Hematopoietic multipotent progenitor cell treated with erythropoietin and hydrocortisone succinate and interleukin-3 and kit ligand, for 15 days (in vitro differentiated cells): ENCODE measurements at regions not wholly inside any gene's neighbourhood (a gene's known extent, or its start where the extent isn't known, plus 50 kb on each side); places are given as distances from the start of the nearest gene placed in this dataset.
"Not testable (repeated sequence)": the region's sequence is repeated elsewhere in the genome, so short reads cannot be mapped to it uniquely, and the experiment has no call there.

Experiments
- DNase-seq: peaks from one replicate; pipeline ENCODE4 v3.0.0-alpha.2; 2015; ENCODE audit warnings: low spot score

- no peak for DNase-seq
Observed at GRCh38 chr6:130610303-130610702, 216.9 kb upstream of the SMLR1 start.

GRCh38 chr6:130611366-130611765, 215.8 kb upstream of the SMLR1 start:
- DNase-seq: no peak

GRCh38 chr6:130613176-130613575, 214.0 kb upstream of the SMLR1 start:
- DNase-seq: no peak

- no peak for DNase-seq
Observed at GRCh38 chr6:130615816-130616215, 211.4 kb upstream of the SMLR1 start.

DNA sequence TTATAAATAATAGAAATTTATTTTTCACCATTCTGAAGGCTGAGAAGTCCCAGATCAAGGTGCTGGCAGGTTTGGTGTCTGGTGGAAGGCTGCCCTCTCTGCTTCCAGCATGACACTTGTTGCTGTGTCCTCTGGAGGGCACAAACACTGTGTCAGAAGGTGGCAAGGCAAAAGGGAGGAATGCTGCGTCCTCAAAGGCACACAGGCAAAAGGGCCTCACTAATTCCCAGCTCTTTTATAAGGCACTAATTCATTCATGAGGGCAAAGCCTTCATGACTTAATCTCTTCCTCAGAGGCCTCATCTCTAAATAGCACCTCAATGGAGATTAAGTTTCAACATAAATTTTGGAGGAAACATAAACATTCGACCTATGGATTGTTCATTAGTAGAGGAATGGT, 209.5 kb upstream of the SMLR1 start:
- DNase-seq: no peak

DNA sequence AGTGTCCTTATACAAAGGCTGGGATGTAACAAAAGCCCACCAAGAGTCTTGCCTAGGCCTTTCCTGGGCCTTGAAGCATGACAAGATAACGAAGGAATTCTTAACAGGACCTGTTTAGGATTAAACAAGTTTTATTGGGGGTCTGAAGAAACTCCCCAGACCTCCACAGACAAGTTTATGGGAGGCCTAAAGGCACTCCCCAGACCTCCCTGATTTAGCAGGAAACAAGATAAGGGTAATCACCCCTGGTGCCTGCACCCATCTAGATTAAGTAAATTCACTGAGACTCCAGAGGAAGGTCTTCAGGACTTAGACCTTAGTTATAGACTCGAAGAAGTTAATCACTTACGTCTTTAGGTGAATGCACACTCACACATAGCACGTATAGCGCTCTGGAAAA, 208.4 kb upstream of the SMLR1 start:
- DNase-seq: not testable (repeated sequence)

DNA sequence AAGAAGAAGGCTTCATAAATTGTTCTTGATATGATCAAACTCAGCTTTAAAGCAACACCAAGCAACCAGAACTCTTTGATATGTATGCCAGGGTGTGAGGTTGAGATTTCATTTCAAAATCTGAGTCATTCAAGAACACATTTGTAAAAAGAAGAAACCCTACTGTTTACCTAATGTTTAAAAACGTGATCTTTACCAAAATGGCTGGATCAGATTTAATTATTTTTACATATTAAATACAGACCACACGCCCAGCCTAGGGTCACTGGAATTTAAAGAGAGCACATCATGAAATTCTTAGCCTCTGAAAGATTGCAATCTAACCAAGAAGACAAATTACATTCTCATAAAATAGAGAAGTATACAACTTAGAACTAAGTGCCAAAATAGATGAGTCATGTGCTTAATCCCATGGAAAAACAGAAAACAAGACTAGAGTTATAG, 206.8 kb upstream of the SMLR1 start:
- no peak for DNase-seq

DNA sequence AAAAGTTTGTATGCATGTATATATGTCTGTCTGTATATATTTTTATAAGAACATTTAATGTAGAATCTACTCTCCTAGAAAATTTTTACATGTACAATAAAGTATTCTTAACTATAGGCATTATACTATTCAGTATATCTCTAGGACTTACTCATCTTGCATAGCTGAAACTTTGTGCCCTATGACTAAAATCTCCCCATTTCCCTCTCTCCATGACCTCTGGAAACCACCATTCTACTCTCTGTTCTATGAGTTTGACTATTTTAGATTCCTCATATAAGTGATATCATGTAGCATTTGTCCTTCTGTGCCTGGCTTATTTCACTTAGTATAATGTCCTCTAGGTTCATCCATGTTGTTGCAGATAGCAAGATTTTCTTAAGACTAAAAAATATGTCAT, 205.1 kb upstream of the SMLR1 start:
- DNase-seq: no peak

DNA sequence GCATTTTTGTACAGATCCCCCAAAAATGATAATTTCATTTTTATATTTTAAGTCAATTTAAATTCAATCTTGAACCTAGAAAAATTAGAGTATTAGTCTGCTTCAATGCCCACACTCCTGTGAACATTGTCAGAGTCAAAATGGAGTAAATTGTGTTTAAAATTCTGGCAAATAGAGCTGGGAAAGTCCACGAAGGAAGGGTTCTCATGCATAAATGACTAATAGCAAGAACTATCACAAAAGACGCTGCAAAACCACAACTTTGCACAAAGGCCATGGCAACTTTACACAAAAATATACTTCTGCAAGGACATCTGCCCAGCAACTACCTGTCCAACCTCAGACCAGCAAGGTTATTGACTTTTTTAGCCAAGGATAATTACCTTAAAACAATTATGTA, 203.2 kb upstream of the SMLR1 start:
- no peak for DNase-seq

DNA sequence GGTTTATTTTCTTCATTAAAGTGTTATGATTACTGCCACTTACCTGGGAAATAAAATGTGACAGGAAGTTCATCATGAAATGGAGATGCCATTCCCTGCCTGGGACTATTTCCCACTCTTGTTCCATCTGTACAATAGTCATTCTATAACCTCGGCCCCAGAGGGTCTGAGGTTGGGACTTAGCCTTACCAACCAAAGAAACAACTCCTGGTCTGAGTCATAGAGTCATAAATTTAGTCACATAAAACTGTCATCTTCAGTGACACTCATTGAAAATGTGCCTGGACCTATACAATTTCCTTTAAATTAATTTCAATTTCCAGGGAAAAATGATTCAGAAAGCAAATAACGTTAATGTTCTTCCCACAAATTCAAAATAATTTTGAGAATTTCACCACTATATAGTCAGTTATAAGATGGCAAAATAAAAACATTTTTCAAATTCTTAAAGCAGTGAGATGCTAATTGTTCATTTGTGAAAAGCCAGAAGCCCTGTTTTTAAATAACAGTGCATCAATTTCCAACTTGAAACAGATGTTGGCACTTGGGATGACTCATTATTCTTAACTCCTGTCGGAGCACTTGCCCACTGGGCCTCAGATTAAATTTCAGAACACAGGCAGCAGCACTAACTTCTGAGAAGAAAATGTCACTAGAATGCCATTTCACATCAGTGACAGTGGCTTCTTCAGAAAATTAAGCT, 201.2 kb upstream of the SMLR1 start:
- DNase-seq: no peak

GRCh38 chr6:130628862-130629261, 198.3 kb upstream of the SMLR1 start:
- DNase-seq: no peak

GRCh38 chr6:130629640-130630039, 197.6 kb upstream of the SMLR1 start:
- DNase-seq: no peak

- DNase-seq: no peak
Observed at GRCh38 chr6:130632277-130632676, 194.9 kb upstream of the SMLR1 start.

GRCh38 chr6:130632897-130633296, 194.3 kb upstream of the SMLR1 start:
- no peak for DNase-seq

DNA sequence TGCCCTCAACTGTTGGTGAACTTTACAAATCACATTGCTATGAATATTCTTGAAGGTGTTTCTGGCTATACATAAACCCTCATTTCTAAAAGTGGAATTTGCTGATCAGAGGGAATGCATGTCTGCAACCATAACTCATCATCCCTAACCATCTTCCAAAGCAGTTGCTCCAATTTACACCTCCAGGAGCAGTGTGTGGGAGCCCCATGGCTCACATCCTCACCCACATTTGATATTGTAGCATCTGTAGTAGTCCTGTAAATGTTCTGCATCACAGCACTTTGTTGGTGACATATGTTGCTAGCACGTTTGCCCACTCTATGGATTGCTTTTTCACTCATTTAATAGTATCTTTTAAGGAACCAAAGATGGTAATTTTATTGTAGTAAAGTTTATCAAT, 183.8 kb upstream of the SMLR1 start:
- DNase-seq: no peak

DNA sequence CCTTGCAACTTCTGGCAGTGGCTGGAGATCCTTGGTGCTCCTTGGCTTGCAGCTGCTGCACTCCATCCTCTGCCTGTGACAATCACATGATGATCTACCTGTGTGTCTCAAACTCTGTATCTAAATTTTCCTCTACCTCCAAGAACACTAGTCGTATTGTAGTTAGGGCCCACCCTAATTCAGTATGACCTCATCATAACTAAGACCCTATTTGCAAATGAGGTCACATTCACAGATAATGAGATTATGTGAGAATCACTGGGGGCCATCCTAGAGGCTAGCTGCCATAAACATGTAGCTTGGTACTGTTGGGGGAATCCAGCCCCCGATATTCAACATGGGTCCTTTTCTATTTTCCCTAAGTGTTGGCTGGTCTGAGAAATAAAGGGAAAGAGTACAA, 183.0 kb upstream of the SMLR1 start:
- no peak for DNase-seq

GRCh38 chr6:130644769-130645168, 182.4 kb upstream of the SMLR1 start:
- not testable (repeated sequence) for DNase-seq

DNA sequence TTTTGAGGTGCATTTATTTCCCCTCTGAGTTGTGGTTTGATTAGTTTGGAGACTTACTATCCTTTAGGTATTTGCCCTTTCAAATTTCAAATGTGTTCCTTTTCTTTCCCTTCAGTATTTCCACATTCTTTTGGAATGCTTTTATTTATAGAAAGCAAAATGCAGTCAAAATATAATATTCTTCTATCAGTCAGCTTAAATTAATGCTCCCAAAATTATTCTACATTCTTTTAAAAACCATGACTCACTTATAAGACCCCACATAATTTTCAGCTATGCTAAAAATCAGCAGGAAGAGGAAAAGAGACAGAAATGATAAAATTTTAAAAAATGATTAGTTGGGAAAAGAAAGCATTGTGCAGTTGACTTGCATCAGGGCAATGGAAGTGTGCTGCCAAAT, 180.0 kb upstream of the SMLR1 start:
- DNase-seq: no peak

GRCh38 chr6:130655586-130655985, 171.6 kb upstream of the SMLR1 start:
- DNase-seq: no peak

GRCh38 chr6:130661077-130661476, 166.1 kb upstream of the SMLR1 start:
- no peak for DNase-seq

DNA sequence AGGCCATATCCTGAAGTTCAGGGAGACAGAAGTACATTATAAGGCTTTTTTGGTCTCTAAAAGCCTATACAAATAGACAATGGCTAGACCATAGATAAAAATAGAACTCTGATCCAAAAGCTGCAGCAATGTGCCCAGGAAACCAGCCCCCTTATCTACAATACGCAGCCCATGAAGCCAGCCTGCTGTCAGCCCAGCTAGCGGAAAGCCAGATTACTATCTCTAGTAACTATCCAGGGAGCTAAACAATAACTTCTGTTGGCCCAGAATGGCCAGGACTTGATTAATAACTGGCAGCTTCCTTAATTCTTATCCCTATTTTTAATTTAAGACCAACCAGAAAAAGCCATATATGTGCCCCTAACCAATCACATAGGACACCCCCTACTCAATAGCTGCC, 160.4 kb upstream of the SMLR1 start:
- DNase-seq: no peak

GRCh38 chr6:130670142-130670541, 157.1 kb upstream of the SMLR1 start:
- DNase-seq: no peak

GRCh38 chr6:130671119-130671518, 156.1 kb upstream of the SMLR1 start:
- no peak for DNase-seq

- DNase-seq: no peak
Observed at GRCh38 chr6:130671577-130671976, 155.6 kb upstream of the SMLR1 start.

DNA sequence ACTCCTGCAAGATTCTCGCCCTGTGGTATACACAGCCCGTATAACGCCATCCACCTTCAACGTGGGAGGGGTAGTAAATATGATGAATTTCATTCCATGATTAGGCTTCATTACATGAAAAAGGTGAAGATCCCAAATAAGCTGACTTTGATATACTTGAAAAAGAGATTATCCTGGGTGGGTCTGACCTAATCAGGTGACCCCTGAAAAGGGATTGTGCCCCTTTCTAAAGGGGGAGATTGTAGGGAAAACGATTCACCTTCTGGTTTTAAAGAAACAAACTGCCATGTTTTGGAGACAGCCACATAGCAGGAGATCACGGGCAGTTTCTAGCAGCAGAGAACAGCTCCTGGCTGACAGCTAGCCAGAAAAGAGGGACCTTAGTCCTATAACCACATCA, 155.1 kb upstream of the SMLR1 start:
- DNase-seq: no peak
